ENCODE measurements at regions not wholly inside any gene's neighbourhood (a gene's known extent, or its start where the extent isn't known, plus 50 kb on each side); places are given as distances from the start of the nearest gene placed in this dataset.

- TF ChIP-seq CTCF (optimal IDR thresholded peaks at IDR 0.05 in 1 of 3, IDR thresholded peaks at IDR 0.05 in 1 of 3, conservative IDR thresholded peaks at IDR 0.05 in 1 of 3; ENCODE audit: extremely low read depth in 1 of 3, insufficient read depth in 2 of 3, low read length in 3 of 3): no peak
- no peak for TF ChIP-seq EZH2 (IDR thresholded peaks at IDR 0.05; ENCODE audit: low read length)
Observed at GRCh38 chr10:117442521-117442920, 67.3 kb upstream of the PDZD8 start.

All from keratinocyte (primary cell).